H1 (cell line): ENCODE measurements at regions not wholly inside any gene's neighbourhood (a gene's known extent, or its start where the extent isn't known, plus 50 kb on each side); places are given as distances from the start of the nearest gene placed in this dataset.

Experiments
- CTCF ChIA-PET: fragments of 300-600 bp; sonication (Branson Sonifier 250); formaldehyde crosslinking; loops from one replicate; lab custom pipeline; 2021; ENCODE audit not compliant: partially characterized antibody; lab: Charles Lee
- POLR2A ChIA-PET: fragments of 300-600 bp; sonication (Branson Sonifier 250); formaldehyde crosslinking; loops from one replicate; lab custom pipeline; 2021; ENCODE audit warnings: inconsistent platforms; ENCODE audit not compliant: partially characterized antibody; lab: Charles Lee
- DNase-seq, 2 experiments: peaks; one replicate each; pipeline versions ENCODE4 v3.0.0 to v3.0.0-alpha.2; 2010 to 2022; ENCODE audit warnings: low spot score in 2 of 2, low read depth in 1 of 2, mixed read lengths in 1 of 2
- FAIRE-seq: peaks from 2 replicates; lab custom pipeline; 2011; peaks lifted over from hg19 to GRCh38; lab: Jason Lieb, UNC
- H2AFZ ChIP-seq: 2 replicates; pipeline ENCODE4 v1.8.1; 2012; ENCODE audit warnings: low read length, inconsistent platforms
- H2AK5ac ChIP-seq: 2 replicates; pipeline ENCODE4 v1.6.1; 2013; ENCODE audit warnings: low read depth, low read length
- H2BK120ac ChIP-seq: replicated peaks from 2 replicates; pipeline ENCODE3; 2013; ENCODE audit warnings: low read depth, low read length, inconsistent platforms
- H2BK12ac ChIP-seq: 2 replicates; pipeline ENCODE4 v1.6.1; 2013; ENCODE audit warnings: low read depth, low read length
- H2BK15ac ChIP-seq: 2 replicates; pipeline ENCODE4 v1.6.1; 2013; ENCODE audit warnings: low read length
- H2BK20ac ChIP-seq: 2 replicates; pipeline ENCODE4 v1.6.1; 2013; ENCODE audit warnings: low read length
- H2BK5ac ChIP-seq: 2 replicates; pipeline ENCODE4 v1.6.1; 2013; ENCODE audit warnings: low read depth, low read length
- H3K14ac ChIP-seq: 2 replicates; pipeline ENCODE4 v1.6.1; 2013; ENCODE audit warnings: inconsistent platforms; ENCODE audit not compliant: insufficient read length
- H3K18ac ChIP-seq: 2 replicates; pipeline ENCODE4 v1.6.1; 2013; ENCODE audit warnings: low read length; ENCODE audit errors: extremely low read depth
- H3K23ac ChIP-seq: 2 replicates; pipeline ENCODE4 v1.6.1; 2013; ENCODE audit warnings: inconsistent platforms; ENCODE audit not compliant: insufficient read length
- H3K23me2 ChIP-seq: 2 replicates; pipeline ENCODE4 v1.6.1; 2013; ENCODE audit warnings: low read depth, low read length
- H3K27ac ChIP-seq: 2 replicates; pipeline ENCODE4 v1.6.1; 2011; ENCODE audit warnings: low read depth, low read length, inconsistent platforms
- H3K27me3 ChIP-seq, 4 experiments: replicated peaks in 1 of 4; 1 replicate in 1 of 4; 2 replicates in 3 of 4; pipeline versions ENCODE4 v1.6.1 to v1.8.1; 2011 to 2013; ENCODE audit warnings: low read length in 3 of 4, mild to moderate bottlenecking in 3 of 4, inconsistent platforms in 2 of 4, mixed read lengths in 2 of 4, moderate library complexity in 1 of 4; ENCODE audit not compliant: control insufficient read depth in 3 of 4, insufficient read depth in 3 of 4; ENCODE audit errors: extremely low read depth in 1 of 4
- H3K36me3 ChIP-seq, 4 experiments: 2 replicates each; pipeline versions ENCODE4 v1.6.1 to v1.8.1; 2011 to 2013; ENCODE audit warnings: mild to moderate bottlenecking in 4 of 4, low read length in 3 of 4, moderate library complexity in 2 of 4, control low read depth in 1 of 4, inconsistent platforms in 1 of 4; ENCODE audit not compliant: insufficient read depth in 4 of 4, control insufficient read depth in 2 of 4
- H3K4ac ChIP-seq: replicated peaks from 2 replicates; pipeline ENCODE3; 2013; ENCODE audit warnings: low read length, low read depth, mixed read lengths, inconsistent platforms; ENCODE audit not compliant: insufficient read length
- H3K4me1 ChIP-seq, 4 experiments: replicated peaks in 1 of 4; 1 replicate in 1 of 4; 2 replicates in 3 of 4; pipeline versions ENCODE4 v1.6.1 to v1.8.1; 2011 to 2013; ENCODE audit warnings: low read length in 3 of 4, inconsistent platforms in 2 of 4, mixed read lengths in 1 of 4; ENCODE audit not compliant: insufficient read depth in 4 of 4, control insufficient read depth in 3 of 4
- H3K4me2 ChIP-seq, 2 experiments: 2 replicates each; pipeline versions ENCODE4 v1.6.1 to v1.8.1; 2011 to 2013; ENCODE audit warnings: low read depth in 2 of 2, low read length in 2 of 2, control low read depth in 1 of 2, inconsistent platforms in 1 of 2, mild to moderate bottlenecking in 1 of 2; ENCODE audit not compliant: insufficient read depth in 1 of 2
- H3K4me3 ChIP-seq, 4 experiments: fragments of 200-600, 300-600 bp in 1 of 4; sonication (generic), shearing (Covaris generic), sonication (Bioruptor Twin) in 1 of 4; 2 replicates each; pipeline versions ENCODE4 v1.5.1 to v1.8.1; 2011 to 2016; ENCODE audit warnings: low read length in 4 of 4, low read depth in 3 of 4, control low read depth in 2 of 4, inconsistent platforms in 2 of 4, mild to moderate bottlenecking in 2 of 4, mixed read lengths in 1 of 4, moderate library complexity in 1 of 4; ENCODE audit not compliant: insufficient read depth in 2 of 4; ENCODE audit errors: extremely low read depth in 1 of 4
- H3K56ac ChIP-seq: replicated peaks from 2 replicates; pipeline ENCODE3; 2013; ENCODE audit warnings: low read depth, mild to moderate bottlenecking, mixed read lengths, low read length, inconsistent platforms; ENCODE audit not compliant: insufficient read length
- H3K79me1 ChIP-seq: 2 replicates; pipeline ENCODE4 v1.6.1; 2013; ENCODE audit warnings: low read depth, low read length, control low read depth
- H3K79me2 ChIP-seq, 2 experiments: 2 replicates each; pipeline versions ENCODE4 v1.6.1 to v1.8.1; 2012 to 2013; ENCODE audit warnings: low read length in 2 of 2, mild to moderate bottlenecking in 2 of 2, inconsistent platforms in 1 of 2; ENCODE audit not compliant: insufficient read depth in 2 of 2, control insufficient read depth in 1 of 2
- H3K9ac ChIP-seq, 4 experiments: replicated peaks in 1 of 4; 1 replicate in 1 of 4; 2 replicates in 3 of 4; pipeline versions ENCODE4 v1.6.1 to v1.8.1; 2011 to 2013; ENCODE audit warnings: low read depth in 3 of 4, low read length in 3 of 4, control low read depth in 2 of 4, mild to moderate bottlenecking in 2 of 4, moderate library complexity in 2 of 4, inconsistent platforms in 1 of 4; ENCODE audit errors: extremely low read depth in 1 of 4
- H3K9me3 ChIP-seq, 2 experiments: 2 replicates each; pipeline versions ENCODE4 v1.6.1 to v1.8.1; 2012 to 2013; ENCODE audit warnings: mild to moderate bottlenecking in 2 of 2, moderate library complexity in 2 of 2, control low read depth in 1 of 2, inconsistent platforms in 1 of 2, low read depth in 1 of 2, low read length in 1 of 2, mixed read lengths in 1 of 2; ENCODE audit not compliant: insufficient read depth in 2 of 2
- H4K20me1 ChIP-seq, 2 experiments: replicated peaks in 1 of 2; 2 replicates each; pipeline versions ENCODE3 to v1.8.1; 2011 to 2013; ENCODE audit warnings: inconsistent platforms in 2 of 2, low read length in 2 of 2, mild to moderate bottlenecking in 1 of 2; ENCODE audit not compliant: insufficient read depth in 2 of 2, control insufficient read depth in 1 of 2
- H4K5ac ChIP-seq: 2 replicates; pipeline ENCODE4 v1.6.1; 2013; ENCODE audit warnings: low read length, low read depth, mixed read lengths, inconsistent platforms; ENCODE audit not compliant: insufficient read length
- H4K8ac ChIP-seq: 2 replicates; pipeline ENCODE4 v1.8.0; 2013; ENCODE audit warnings: mild to moderate bottlenecking, moderate library complexity, low read length, inconsistent platforms; ENCODE audit not compliant: insufficient read depth; ENCODE audit errors: extremely low read depth
- H4K91ac ChIP-seq: replicated peaks from 2 replicates; pipeline ENCODE3; 2013; ENCODE audit warnings: low read length, mixed read lengths, inconsistent platforms; ENCODE audit not compliant: insufficient read length
- KDM5A ChIP-seq: fragments of 200-600 bp; IDR thresholded peaks from 2 replicates; pipeline ENCODE4 v1.7.1; 2012; ENCODE audit warnings: mild to moderate bottlenecking, low read length, inconsistent platforms, mixed read lengths
- SAP30 ChIP-seq: fragments of 300-600 bp; sonication (generic); IDR thresholded peaks from 2 replicates; pipeline ENCODE4 v1.7.1; 2012; ENCODE audit warnings: low read length, moderate library complexity, mild to moderate bottlenecking, inconsistent platforms; ENCODE audit not compliant: insufficient read depth, insufficient replicate concordance
- SIN3A ChIP-seq, 2 experiments: IDR thresholded peaks in 1 of 2; conservative IDR thresholded peaks in 1 of 2; 2 replicates each; pipeline ENCODE4 v1.6.1; 2011 to 2012; ENCODE audit warnings: low read length in 2 of 2, improper control_type of control experiment in 1 of 2, low read depth in 1 of 2, mild to moderate bottlenecking in 1 of 2
- SRF ChIP-seq: IDR thresholded peaks from 2 replicates; pipeline ENCODE4 v1.6.1; 2011; ENCODE audit warnings: mild to moderate bottlenecking, low read depth, low read length, moderate library complexity
- WGBS, 2 experiments: shearing (Covaris generic) in 1 of 2; methylation state at CpG; one replicate each; pipeline versions ENCODE4 v1.1.6 to v1.1.7; 2013 to 2015; ENCODE audit warnings: low lambda C conversion rate in 2 of 2, mixed read lengths in 2 of 2, inconsistent platforms in 1 of 2, low coverage in 1 of 2, missing lambda C conversion rate in 1 of 2; ENCODE audit not compliant: insufficient replicate concordance in 2 of 2, insufficient coverage in 1 of 2, insufficient read length in 1 of 2; ENCODE audit errors: extremely low coverage in 1 of 2, missing lambda C conversion rate in 1 of 2; 5-methylcytosine and 5-hydroxymethylcytosine counted together

GRCh38 chr12:14068961-14069360 lies 87.6 kb upstream of the GRIN2B start:
- CTCF ChIA-PET: interaction anchor here (1.1 kb wide), 1 partner anchor 21 kb away, joined by 3 read pairs; no protein-coding TSS in a partner anchor
- no peak for FAIRE-seq
- TF ChIP-seq SIN3A (conservative IDR thresholded peaks at IDR 0.05 in 1 of 2, IDR thresholded peaks at IDR 0.05 in 1 of 2; ENCODE audit: low read depth in 1 of 2, low read length in 2 of 2) (no peak), KDM5A (no peak), SRF (no peak), SAP30 (no peak)

More at GRCh38 chr12:14068961-14069360, 87.6 kb upstream of the GRIN2B start:
- Histone ChIP-seq H3K36me3 (no peaks in the 10 kb centered on the region), H2BK15ac (no peak overlapping the region), H3K18ac (no peak overlapping the region), H4K5ac (no peak overlapping the region), H3K27me3 (no peaks in the 10 kb centered on the region), H4K91ac (no peak overlapping the region), H3K23me2 (no peaks in the 10 kb centered on the region), H3K9ac (no peak overlapping the region), H3K9me3 (no peaks in the 10 kb centered on the region), H3K4ac (no peak overlapping the region), H3K27ac (no peak overlapping the region), H3K56ac (no peak overlapping the region), H4K8ac (no peak overlapping the region), H3K23ac (no peak overlapping the region), H4K20me1 (no peaks in the 10 kb centered on the region), H3K4me3 (no peak overlapping the region), H3K14ac (no peak overlapping the region), H2AK5ac (no peak overlapping the region), H2BK120ac (no peak overlapping the region), H3K4me1 (no peaks in the 10 kb centered on the region), H2BK5ac (no peak overlapping the region), H2BK12ac (no peak overlapping the region), H3K4me2 (no peak overlapping the region), H3K79me1 (no peaks in the 10 kb centered on the region), H2AFZ (no peak overlapping the region), H3K79me2 (no peaks in the 10 kb centered on the region), H2BK20ac (no peak overlapping the region)
- no peak for DNase-seq
- POLR2A ChIA-PET: no interaction called here
- WGBS, 2 experiments: 85% methylated on average over 2 of the region's 2 CpGs; no CpG with 5 or more reads in 1 of the 2 experiments
